ENCODE measurements at regions not wholly inside any gene's neighbourhood (a gene's known extent, or its start where the extent isn't known, plus 50 kb on each side); places are given as distances from the start of the nearest gene placed in this dataset.

- TF ChIP-seq TAF1 (IDR thresholded peaks at IDR 0.05; ENCODE audit: low read depth) (no peak), RAD21 (conservative IDR thresholded peaks at IDR 0.05) (no peak), CTCF (IDR thresholded peaks at IDR 0.05; ENCODE audit: poor library complexity, severe bottlenecking) (no peak), POLR2AphosphoS5 (IDR thresholded peaks at IDR 0.05) (no peak), REST (IDR thresholded peaks at IDR 0.05; ENCODE audit: borderline replicate concordance) (no peak), EP300 (conservative IDR thresholded peaks at IDR 0.05; ENCODE audit: poor library complexity, severe bottlenecking) (no peak), EZH2 (IDR thresholded peaks at IDR 0.05; ENCODE audit: borderline replicate concordance, insufficient read depth, low read length, poor library complexity, severe bottlenecking) (no peak), SMC3 (conservative IDR thresholded peaks at IDR 0.05; ENCODE audit: poor library complexity) (no peak)
Measured at GRCh38 chr6:140867336-140867735, 1265.4 kb upstream of the GJE1 start.

Data from neural cell (in vitro differentiated cells).